SK-N-DZ (cell line): ENCODE measurements at regions not wholly inside any gene's neighbourhood (a gene's known extent, or its start where the extent isn't known, plus 50 kb on each side); places are given as distances from the start of the nearest gene placed in this dataset.
"Not testable (repeated sequence)": the region's sequence is repeated elsewhere in the genome, so short reads cannot be mapped to it uniquely, and the experiment has no call there.

Experiments used
- DNase-seq: peaks from one replicate; pipeline ENCODE4 v3.0.0-alpha.2; 2015; ENCODE audit warnings: low spot score
- small RNA-seq, 2 experiments: library from RNA; depleted of rRNA; stranded (forward); fragments of <200 nt; gene quantifications; one replicate each; pipeline ENCODE3, GENCODE V24; 2014

DNA sequence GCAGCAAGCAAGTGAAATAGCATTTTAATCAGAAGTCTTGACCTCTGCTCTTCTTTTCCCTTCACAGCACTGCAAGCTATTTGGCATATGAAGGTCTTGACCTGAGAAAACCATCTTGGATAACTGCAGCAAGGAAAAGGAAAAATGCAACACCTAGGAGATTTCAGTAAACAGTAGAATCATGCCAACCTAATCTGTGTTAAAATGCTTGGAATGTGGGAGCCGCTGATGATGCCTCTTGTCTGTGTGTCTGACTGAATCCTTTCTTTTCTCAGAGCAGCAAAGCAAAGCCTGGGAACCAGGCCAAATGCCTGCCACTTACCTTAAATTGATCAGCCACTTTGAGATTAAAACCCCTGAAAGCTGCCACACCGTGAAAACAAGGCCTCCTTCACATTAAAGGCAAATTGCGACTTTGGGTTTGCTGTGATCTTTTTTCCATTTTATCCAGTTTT, 80.4 kb upstream of the CDK6 start:
- no peak for DNase-seq

DNA sequence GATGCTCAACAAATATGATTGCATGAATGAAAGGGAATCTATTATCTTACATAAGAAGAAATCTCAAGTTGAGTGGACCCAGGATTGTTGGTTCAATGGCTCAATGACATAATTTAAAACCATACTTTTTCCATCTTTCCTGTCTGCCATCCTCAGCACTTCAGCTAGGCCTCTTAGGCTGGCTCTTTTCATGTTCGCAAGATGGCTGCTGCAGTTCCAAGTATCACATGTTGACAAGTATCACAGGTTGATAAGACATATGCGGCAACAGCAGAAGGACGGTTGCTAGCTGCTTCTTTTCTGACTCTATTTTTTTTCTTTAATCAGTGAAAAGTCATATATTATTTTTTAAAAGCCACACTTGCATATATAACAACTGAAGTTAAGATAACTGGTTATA, 79.0 kb upstream of the CDK6 start:
- no peak for DNase-seq

DNA sequence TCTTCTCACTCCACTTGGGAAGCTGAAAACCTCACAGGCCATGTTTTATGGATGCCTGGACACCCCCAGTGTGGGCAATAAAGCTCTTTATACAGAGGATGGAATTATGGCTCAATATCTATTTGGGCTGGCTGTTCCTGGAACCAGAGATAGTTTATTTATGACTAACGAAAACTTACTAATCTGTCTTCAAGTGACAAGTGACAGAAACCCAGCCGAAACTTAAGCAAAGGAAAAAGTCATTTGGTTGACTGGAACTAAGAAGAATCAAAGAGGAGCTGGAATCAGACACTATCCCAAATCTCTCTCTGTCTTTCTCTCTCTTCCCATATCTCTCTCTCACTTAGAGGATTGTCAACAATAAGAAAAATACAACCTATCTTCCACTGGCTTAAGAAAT, 78.3 kb upstream of the CDK6 start:
- no peak for DNase-seq

DNA sequence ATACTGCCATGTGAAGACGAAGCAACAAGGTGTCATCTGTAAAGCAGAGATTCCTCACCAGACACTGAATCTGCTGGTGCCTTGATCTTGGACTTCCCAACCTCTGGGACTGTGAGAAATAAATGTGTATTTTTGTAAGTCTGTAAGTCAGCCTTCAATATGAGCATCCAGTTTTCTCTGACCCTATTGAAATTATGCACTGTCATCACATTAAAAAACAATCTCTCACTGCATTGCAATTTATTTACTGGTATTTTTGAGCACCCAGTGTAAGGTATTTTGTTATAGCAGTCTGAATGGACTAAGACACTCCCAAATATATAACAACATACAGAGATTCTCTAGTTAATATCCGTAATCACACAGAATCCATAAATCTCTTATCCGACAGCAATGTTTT, 77.5 kb upstream of the CDK6 start:
- DNase-seq = no peak

DNA sequence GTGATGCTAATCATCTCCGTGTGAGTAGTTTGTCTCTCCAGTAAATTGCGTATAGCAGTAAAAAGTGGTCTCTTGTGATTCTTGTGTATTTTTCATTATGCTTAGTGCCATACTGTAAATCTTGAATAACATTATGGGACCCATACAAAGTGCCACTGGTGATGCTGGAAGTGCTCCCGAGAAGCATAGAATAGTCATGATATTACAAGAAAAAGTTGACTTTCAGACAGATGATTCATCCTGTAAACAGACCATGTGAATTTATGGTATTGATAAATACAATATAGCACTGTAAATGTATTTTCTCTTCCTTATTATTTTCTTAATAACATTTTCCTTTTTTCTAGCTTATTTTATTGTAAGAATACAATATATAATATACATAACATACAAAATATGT, 74.6 kb upstream of the CDK6 start:
- DNase-seq = no peak

DNA sequence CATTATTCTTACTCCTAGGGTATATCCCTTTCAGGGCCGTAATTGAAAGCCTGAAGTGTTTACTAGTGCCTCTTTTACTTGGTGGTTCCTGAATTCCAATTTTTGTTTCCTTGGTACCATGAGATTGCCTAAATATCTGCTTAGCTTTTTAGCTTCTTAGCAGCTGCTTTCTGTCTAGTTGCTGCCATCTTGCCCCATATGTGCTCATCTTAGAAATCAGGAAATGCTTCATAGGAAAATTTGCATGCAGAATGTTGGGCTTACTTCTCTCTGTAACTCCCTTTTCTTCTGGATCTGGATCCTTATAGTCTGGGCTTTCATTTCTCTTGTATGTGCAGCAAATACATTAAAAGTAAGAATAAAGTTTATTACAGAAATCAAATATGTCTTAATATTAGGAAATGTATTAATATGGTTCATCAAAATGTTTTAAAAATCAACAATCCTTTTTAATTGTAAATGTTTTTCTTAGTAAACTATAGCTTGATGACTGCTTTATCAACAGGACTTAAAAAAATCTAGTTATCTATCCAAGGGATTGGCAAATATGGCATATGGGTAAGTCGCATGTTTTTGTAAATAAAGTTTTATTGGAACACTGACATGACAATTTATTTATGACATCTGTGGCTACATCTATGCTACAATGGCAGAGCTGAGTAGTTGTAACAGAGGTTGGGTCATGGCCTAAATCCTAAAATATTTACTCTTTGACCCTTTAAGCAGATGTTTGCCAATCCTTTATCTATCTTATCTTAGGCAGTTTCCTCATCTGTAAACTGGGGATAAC, 73.5 kb upstream of the CDK6 start:
- DNase-seq = no peak

DNA sequence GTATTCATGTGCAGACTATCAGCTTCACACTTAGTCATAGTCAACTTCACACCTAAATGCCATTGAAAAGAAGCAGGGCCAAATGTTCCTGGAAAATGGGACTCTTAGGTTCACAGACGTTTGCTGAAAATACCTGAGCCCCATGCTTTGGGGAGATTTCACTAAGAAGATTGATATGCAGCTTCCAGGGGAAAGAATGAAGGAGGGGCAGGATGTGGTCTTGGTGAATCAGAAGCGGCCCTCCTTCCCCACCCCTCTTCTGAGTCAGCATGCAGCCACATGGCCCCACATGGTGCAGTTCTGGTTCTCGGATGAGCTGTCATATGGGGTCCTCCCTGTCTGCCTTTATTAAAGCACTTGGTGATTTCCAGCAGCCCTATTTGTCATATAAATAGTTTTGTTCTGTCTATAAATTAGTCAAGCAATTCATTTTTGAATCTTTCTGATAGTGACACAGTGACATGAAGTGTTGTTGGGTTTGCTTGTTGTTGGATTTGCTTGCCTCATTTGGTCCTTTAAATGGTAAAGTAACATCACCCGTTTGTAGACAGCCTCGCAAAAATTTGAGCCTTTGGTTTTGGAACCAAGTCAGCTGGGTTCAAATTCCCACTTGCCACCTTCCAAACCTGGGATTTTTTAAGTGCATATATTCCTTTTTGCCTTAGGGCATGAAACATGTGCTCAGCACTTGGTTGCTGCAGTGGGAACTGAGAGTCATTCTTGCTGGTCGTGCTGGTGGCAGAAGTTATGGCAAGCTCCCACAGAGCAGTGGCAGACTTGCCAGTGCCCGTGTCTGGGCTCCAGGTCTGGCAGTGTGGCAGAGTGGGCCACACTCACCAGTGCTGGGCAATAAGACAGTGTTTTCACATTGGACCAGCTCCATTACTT, 68.1 kb upstream of the CDK6 start:
- no peak for DNase-seq

DNA sequence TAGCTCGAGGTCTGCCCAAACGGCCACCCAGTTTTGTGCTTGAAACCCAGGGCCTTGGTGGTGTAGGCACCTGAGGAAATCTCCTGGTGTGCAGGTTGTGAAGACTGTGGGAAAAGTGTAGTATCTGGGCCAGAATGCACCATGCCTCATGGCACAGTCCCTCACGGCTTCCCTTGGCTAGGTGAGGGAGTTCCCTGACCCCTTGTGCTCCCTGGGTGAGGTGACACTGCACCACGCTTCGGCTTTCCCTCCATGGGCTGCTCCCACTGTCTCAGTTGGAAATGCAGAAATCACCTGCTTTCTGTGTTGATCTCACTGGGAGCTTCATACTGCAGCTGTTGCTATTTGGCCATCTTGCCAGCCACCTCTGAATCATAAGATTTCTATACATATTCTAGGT, 62.4 kb upstream of the CDK6 start:
- no peak for DNase-seq

DNA sequence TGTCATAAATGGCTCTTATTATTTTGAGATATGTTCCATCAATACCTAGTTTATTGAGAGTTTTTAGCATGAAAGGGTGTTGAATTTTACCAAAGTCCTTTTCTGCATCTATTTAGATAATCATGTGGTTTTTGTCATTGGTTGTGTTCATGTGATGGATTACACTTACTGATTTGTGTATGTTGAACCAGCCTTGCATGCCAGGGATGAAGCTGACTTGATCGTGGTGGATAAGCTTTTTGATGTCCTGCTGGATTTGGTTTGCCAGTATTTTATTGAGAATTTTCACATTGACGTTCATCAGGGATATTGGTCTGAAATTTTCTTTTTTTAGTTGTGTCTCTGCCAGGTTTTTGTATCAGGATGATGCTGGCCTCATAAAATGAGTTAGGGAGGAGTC, 58.5 kb upstream of the CDK6 start:
- not testable (repeated sequence) for DNase-seq

DNA sequence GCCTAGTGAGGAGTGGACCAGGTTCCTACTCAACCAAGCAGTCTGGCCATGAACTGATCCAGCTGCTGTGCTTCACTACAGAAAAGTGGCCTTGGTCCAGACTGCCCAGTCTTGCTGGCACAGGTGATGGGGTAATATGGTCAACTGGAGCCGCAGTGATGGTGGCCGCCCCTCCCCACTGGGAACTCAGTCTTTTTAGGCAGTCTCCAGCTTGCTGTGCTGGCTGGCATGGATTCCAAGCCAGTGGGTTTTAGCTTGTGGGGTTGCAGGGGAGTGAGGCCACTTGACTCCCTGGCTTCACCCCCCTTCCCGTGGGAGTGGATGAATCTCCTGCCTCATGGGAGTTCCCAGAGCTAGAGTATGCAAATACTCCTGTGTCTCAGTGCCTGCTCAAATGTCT, 52.7 kb upstream of the CDK6 start:
- no peak for DNase-seq

Small RNA genes in the stretch of these regions (small RNA-seq; reads per million reads assigned to genes)
- 0 to 0.13 reads per million in 2 experiments for gene RN7SL7P
